ENCODE measurements at regions not wholly inside any gene's neighbourhood (a gene's known extent, or its start where the extent isn't known, plus 50 kb on each side); places are given as distances from the start of the nearest gene placed in this dataset.

DNA sequence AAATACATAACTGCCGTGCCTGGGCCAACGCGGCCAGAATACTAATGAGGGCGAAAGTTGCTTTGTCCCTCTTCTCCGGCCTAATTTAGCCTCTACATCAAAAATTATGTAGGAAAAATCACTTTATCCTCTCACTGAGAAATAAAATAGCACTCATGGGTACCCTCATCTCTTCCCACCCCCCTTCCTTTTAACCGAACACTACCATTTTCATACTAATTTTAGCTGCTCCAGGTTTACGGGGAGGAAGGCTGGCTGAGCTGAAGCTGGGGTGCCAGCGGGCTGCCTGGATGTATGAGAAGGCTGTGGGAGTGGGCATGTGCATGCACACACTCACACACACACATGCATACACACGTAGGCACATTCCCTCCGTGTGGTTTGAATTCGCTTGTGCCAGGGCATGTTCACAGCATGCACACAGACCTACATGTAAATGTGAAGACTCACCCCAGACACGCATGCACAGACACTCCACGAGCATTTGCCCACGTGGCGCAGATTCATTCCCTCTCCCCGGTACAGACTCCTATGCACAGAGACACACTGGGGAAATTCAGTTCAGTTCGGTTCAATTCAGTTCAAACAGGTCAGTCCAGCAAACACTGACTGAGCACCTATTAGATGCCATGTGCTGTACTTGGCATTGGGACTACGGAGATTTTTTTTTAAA, 145.1 kb downstream of the MRM1 start:
- DNase-seq (ENCODE audit: insufficient read length, low spot score) = no peak
- no peak for FAIRE-seq
- no peak for TF ChIP-seq CTCF (IDR thresholded peaks at IDR 0.05; ENCODE audit: insufficient read depth, missing control alignments)

- no peak for FAIRE-seq
- no peak for DNase-seq (ENCODE audit: insufficient read length, low spot score)
- no peak for TF ChIP-seq CTCF (IDR thresholded peaks at IDR 0.05; ENCODE audit: insufficient read depth, missing control alignments)
Observed at GRCh38 chr17:36747861-36748260, 146.5 kb downstream of the MRM1 start.

DNA sequence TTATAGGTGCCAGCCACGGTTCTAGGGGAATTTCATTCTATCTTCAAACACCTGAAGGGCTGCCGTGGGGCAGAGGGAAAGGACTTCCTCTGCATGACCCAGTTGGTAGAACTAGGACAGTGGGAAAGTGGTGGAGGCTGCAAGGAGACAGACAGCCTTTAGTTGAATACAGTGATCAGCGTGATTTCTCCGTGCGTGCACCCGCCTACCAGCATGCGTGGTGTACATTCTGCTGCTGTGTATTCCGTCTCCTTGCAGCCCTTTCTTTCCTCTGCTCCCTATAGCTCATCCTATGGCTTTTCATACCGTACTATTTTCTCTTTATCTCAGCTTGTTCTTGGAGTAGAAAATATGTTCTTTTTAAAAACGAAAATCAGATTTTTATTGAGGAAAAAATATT, 146.9 kb downstream of the MRM1 start:
- no peak for FAIRE-seq
- TF ChIP-seq CTCF (IDR thresholded peaks at IDR 0.05; ENCODE audit: insufficient read depth, missing control alignments) = no peak
- no peak for DNase-seq (ENCODE audit: insufficient read length, low spot score)

- no peak for TF ChIP-seq CTCF (IDR thresholded peaks at IDR 0.05; ENCODE audit: insufficient read depth, missing control alignments)
- FAIRE-seq = no peak
- DNase-seq (ENCODE audit: insufficient read length, low spot score) = no peak
Observed at GRCh38 chr17:36749493-36749892, 148.1 kb downstream of the MRM1 start.

DNA sequence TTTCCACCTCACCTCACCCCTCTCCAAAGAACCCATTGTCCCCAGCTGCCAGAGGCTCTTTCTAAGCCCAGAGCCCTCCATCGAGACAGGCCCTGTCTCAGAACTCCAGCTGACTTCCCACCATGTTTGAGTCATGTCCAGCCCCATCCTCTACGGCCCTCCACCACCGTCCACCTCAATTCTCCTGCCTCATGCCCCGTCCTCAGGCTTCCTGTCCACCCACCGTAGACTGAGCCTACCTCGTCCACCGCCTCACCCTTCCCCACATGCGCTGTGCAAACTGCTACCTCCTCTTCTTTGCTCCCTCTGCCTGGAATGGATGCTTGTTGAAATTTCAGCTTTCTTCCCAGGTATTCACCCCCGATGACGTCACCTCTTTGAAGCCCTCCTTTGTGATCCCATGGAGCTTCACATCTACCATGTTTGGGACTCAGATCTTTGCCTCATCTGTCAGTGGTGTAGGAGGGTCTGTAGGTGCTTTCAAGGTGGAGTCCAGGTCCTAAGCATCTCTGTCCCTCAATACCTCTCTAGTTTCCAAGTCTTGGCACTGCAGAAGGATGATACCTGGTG, 149.0 kb downstream of the MRM1 start:
- no peak for DNase-seq (ENCODE audit: insufficient read length, low spot score)
- no peak for FAIRE-seq
- no peak for TF ChIP-seq CTCF (IDR thresholded peaks at IDR 0.05; ENCODE audit: insufficient read depth, missing control alignments)

DNA sequence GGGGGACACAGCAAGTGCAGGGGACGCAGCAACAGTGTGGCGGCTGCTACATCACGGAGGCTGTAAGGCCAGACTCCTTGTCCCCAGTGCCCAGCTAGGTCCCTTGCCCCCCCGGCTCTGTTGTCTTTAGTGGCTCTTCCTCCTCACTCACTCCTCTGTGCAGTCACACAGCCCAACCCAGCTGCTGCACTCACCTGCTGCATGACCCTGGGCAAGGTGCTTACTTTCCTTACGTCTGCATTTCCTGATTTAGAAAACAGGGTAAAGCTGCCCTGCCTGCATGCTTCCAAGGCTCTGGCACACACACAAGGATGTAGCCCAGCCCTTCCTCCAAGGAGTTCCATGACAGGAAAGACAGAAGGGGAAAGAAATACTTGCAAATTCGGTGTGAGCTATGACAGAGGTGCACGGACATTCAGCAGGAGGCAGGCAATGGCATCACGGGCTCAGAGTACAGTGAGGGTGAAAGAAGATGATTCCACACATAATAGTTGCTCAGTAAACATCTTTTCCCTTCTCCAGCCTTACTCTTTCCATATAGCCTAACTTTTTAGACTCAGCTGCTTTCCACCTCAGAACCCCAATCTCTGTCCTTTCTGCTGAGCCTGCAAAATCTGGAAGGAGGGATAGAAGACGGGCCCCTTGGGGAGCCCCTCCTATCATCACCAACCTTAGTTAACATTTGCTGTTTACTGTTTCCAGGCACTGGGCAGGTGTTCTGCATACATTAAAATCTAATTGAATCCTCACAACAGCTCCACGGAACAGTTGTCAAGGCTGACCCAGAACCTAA, 150.9 kb downstream of the MRM1 start:
- no peak for FAIRE-seq
- no peak for TF ChIP-seq CTCF (IDR thresholded peaks at IDR 0.05; ENCODE audit: insufficient read depth, missing control alignments)
- no peak for DNase-seq (ENCODE audit: insufficient read length, low spot score)

DNA sequence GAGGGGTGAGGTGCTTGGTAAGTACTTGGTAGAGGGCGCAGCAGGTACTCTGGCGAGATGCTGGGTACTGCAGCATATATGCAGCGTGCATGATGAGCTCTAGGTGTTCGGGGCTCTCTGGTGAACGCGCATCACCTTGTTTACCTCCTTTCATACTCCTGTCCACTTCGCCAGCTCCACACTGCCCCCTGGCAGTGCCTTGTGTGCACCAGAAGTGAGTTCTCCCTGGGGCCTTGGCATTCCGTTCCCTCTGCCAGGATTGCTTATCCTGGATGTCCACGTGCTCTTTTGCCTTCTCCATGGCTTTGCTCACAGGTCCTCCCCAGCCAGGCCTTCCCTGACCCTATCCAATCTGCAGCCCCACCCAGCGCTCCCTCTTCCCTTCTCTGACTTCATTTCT, 154.2 kb downstream of the MRM1 start:
- peak; percentile 37 for TF ChIP-seq CTCF (IDR thresholded peaks at IDR 0.05; ENCODE audit: insufficient read depth, missing control alignments)
- FAIRE-seq = no peak
- DNase-seq (ENCODE audit: insufficient read length, low spot score) = no peak
